Ramos (cell line): ENCODE measurements at regions not wholly inside any gene's neighbourhood (a gene's known extent, or its start where the extent isn't known, plus 50 kb on each side); places are given as distances from the start of the nearest gene placed in this dataset.

Experiments used
- in situ Hi-C: fragments of 300-500 bp; cut with MboI; formaldehyde crosslinking; loops from one replicate; pipeline ENCODE4 v1.14.3; 2022; ENCODE audit warnings: low sequenced_read_pairs; ENCODE audit not compliant: unreplicated experiment

DNA sequence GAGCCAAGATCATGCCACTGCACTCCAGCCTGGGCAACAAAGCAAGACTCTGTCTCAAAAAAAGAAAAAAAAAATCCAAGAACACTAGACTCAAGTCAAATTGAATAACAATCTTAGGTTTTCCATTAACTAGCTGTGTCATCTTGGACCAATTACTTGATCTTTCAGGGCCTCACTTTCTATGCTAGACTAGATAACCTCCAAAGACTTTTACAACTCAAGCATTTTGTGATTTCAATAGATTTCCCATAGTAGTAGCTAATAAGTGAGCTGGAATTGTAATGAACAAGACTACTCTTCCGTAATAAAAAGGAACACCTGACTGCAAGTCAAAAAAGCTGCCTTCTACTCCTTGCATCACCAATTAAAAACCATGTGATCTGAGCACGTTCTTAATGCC lies 127.0 kb upstream of the SSTR1 start:
- in situ Hi-C loops = no loop called here

DNA sequence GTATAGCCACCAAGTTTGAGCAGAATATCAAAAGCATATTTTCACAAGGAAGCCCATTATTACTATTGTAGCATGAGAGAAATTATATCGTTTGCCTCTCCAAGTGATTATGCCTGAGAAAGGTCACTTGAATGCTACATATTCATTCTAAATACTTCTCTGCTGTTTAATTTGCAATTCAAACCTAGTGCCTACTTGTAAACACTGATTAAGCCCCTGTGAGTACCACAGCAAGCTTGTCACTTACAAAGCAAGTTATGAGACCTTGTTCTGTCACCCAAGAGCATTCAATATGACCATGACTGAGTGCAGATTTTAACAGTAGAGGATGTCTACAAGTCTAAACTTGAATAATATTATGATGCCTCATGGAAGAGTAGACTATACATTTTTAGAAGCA lies 124.7 kb upstream of the SSTR1 start:
- in situ Hi-C loops = no loop called here

DNA sequence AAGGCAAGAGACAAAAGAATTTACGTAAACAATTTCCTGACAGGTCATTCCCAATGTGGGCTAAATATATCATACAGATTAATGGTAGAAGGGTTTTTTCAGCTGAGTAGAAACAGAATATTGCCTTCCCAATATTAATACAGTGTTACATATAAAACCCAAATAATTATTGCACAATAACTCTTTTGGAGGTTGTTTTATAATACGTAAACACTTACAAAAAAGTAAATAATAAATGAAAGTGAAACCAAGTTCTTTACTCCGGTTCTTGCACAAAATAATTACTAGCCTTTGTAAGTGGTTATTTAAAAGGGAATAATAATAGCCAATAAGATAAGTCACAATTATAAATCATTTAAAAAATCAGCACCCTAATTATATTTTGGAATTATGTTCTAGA lies 118.6 kb upstream of the SSTR1 start:
- in situ Hi-C loops = no loop called here

DNA sequence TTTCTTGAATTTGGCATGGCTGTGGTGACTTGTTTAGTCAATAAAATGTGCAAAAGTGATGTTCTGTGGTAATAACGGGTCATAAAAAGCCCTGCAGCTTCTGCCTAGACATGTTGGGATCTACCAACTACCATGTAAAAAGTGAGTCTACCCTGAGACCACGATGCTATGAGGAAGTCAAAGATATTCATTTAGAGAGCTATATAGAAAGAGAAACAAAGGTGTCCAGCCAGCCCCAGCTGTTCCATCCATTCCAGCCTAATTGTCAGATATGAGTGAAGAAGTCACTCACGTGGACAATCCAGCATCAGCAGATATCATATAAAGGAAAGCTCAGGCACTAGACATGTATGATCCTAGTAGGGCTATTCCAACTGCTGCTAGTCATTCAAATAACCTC lies 117.2 kb upstream of the SSTR1 start:
- in situ Hi-C loops = no loop called here

DNA sequence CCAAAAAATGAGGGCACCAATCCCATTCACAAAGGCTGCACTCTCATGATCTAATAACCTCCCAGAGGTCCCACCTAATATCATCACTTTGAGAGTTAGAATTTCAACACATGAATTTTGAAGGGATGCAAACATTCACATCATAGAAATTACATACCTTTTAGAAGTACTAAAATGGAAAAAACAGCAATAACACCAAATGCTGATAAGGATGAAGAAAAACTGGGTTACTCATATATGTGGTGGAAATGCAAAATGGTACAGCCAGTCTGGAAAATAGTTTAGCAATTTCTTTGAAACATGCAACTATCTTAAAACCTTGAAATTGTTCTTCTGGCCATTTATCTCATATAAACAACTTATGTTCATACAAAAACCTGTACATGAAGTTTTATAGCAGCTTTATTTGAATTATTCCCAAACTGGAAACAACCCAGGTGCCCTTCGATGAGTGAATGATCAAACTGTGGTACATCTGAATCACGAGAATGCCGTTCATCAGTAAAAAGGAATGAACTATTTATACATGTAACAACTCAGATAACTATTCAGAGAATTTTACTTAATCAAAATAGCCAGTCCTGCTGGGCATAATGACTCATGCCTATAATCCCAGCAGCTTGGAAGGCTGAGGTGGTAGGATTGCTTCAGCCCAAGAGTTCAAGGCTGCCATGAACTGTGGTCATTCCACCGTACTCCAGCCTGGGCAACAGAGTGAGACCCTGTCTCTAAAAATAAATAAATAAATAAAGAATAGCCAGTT lies 109.4 kb upstream of the SSTR1 start:
- in situ Hi-C loops = no loop called here

DNA sequence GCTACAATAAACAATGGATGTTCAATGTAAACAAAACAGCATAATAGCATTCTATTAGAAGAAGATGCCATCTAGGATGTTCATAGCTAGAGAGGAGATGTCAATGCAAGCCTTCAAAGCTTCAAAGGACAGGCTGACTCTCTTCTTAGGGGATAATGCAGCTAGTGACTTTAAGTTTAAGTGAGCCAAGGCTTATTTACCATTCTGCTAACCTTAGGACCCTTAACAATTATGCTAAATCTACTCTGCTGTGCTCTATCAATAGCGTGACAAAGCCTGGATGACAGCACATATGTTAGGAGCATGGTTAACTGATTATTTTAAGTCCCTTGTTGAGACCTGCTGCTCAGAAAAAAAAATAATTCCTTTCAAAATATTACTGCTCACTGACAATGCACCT lies 106.0 kb upstream of the SSTR1 start:
- in situ Hi-C loops = no loop called here

DNA sequence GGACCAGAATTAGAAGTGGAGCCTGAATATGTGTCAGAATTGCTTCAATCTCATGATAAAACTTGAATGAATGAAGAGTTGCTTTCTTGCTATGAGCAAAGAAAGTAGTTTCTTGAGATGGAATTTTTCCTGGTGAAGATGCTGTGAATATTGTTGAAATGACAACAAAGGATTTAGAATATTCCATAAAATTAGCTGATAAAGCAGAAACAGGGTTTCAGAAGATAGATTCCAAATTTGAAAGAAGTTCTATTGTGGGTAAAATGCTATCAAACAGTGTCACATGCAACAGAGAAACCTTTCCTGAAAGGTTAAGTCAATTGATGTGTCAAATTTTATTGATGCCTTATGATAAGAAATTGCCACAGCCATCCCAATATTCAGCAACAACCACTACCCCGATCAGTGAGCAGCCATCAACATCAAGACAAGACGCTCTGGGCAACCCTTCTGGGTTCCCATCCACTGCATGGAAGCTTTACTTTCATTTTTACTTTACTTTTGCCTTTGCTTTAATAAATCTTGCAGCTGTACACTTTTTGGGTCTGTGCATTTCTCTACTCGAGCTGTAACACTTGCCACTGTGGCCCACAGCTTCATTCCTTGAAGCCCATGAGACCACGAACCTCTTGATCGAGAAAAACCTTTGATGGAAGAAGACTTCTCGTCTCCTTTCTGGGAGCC lies 104.0 kb upstream of the SSTR1 start:
- in situ Hi-C loops = no loop called here

DNA sequence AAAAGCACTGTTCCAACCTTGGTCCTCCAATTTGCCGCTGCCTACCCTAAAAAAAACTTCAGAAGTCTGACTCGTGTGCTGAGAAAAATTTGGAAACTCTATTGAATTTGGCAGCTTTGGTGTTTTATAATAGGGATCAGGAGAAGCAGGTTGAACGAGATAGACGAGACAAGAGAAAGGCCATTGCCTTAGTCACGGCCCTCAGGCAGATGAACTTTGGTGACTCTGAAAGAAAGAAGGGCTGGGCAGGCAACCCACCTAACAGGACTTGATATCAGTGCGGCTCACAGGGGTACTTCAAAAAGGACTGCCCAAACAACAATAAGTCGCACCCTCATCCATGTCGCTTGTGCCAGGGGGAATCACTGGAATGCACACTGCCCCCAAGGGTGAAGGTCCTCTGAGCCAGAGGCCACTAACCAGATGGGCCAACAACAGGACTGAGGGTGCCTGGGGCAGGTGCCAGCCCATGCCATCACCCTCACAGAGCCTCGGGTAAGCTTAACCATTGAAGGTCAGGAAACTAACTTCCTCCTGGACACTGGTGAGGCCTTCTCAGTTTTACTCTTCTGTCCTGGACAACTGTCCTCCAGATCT lies 102.5 kb upstream of the SSTR1 start:
- in situ Hi-C loops = no loop called here

DNA sequence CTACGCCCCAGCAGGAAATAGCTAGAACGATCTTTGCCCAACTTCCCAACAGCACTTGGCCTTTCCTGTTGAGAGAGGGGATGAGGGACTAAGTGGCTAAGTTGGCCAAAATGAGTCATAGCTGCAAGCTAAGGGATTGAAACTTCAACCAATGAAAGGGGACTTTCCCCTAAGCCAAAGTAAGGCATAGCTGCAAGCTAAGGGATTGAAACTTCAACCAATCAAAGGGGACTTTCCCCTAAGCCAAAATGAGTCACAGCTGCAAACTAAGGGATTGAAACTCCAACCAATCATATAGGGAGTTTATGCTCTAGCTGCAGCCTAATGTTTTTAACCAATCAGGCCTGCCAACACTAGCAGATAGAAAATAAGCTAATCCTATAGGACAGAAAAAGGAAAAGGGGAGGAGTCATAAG lies 100.5 kb upstream of the SSTR1 start:
- in situ Hi-C loops = no loop called here

DNA sequence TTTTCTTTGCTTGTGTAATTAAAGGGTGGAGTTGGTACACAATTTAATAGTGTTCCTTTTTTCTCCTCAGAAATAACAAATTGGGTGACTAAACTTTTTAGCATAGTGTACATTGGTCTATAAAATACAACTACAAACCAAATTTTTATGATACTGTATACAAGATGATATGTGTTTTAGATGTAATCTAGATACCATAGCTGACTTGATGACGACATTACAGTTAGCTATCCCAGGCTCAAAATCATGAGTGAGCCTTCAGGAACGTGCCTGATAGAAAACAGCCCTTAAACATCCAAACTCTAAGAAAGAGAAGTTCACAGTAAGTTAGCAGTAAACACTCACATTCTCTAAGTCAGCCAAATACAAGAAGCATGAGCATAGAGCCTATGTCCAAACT lies 99.0 kb upstream of the SSTR1 start:
- in situ Hi-C loops = no loop called here

DNA sequence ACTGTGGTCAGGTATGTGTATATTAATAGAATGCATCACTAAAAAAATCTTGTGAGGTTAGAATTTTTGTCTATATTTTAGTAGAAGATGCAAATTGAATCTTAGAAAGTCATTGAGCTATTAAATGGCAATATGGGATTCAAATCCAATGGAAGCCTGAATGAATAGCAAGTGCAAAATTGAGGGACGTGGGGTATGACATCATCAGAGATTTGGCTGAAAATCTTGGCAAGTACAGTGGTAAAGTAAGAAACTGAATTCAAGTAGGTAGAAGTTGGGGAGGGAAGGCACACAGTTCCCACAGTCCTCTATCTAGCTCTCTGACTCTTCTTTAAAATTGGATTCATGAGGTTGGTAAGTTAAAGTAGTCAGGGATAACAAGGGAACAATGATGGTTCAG lies 97.4 kb upstream of the SSTR1 start:
- in situ Hi-C loops = no loop called here

DNA sequence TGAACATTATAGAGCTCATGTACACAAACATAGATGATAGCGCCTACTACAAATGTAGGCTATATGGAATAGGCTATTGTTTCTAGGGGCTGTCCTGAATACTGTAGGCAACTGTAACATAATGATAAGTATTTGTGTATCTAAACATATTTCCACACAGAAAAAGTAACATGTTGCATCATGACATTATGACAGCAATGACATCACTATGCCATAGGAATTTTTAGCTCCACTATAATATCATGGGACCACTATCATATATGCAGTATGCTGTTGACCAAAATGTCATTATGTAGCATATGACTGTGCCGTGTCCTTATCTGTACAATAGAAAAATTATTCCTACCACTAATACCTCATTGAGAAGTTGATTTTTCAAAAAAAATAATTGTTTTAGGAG lies 96.7 kb upstream of the SSTR1 start:
- in situ Hi-C loops = no loop called here

DNA sequence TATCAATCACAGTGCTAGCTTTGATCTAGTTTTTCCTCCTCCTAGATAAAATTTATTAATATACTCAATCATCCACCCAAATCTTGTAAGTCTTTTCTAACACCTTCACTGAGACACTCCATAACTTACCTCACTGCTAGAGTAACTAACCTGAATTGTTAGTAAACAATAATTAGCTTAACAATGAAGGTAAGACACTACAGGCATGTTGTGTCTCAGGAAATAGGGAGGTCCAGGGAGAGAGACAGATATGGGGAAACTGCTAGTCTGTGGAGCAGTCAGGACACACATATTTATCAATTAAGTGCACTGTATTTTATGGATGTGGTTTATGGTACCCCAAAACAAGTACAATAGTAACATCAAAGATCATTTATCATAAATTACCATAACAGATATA lies 94.2 kb upstream of the SSTR1 start:
- in situ Hi-C loops = no loop called here

DNA sequence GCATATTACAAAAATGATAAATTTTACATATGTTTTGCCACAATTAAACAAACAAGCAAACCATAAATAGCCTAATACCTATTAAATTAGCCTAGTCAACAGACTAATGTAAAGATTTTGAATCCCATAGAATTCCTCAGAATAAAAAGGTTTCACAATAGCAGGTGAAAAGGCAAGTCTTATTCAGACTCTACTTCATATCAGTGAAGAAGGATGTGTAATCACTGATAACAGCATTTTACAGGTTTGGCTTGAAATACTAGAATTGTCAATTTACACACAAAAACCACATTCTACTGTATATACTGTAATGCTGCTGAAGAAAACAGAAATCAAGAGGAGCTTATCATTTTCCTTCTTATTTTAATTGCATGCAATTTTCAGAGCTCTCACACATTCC lies 90.8 kb upstream of the SSTR1 start:
- in situ Hi-C loops = no loop called here

DNA sequence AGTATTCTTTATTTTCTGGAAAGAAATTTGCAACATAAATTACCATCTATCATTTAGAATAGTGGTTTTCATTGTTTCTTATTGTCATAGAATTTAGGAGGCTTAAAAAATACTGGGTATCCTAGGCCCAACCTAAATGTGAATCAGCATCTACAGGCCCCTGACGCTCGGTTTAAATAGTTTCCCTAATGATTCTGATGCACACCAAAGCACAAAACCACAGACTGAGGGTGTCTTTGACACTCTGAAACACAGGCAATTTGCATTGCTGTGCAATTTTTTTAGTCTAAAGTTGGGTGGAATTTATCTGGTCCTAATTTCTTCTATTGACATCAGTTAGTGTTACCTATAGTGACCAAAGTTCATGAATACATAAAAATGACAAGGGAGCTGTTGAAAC lies 87.6 kb upstream of the SSTR1 start:
- in situ Hi-C loops = no loop called here

DNA sequence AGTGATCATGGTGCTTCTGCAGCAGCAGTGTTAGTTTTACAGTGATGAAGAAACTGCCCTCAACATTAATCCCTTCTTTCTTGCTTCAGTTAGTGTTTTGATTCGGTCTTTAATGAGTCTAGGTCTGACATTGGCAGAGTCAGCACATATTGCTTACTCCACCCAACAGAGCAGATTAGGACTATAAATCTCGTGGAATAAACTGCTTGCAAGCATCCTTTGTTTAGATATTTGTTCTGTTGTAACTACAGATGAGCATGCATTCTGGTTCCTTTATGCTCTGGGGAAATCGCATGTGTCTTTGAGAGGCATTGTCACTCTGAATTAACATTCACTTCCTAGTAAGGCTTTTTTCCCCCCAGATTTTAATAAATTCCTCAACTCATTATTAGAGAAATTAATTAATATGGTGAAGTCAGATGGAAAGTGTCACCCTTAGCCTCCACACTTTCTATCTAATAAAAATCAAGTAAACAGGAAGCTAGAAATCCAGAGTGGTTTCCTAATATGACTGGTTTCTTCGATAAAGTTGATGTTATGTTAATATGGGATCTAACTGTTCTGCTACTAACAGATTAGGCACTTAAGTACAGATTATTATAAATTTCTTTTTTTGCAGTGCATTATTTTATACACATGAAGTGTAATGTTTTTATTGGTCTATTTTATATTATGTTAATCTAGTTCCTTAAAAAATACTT lies 86.2 kb upstream of the SSTR1 start:
- in situ Hi-C loops = no loop called here

DNA sequence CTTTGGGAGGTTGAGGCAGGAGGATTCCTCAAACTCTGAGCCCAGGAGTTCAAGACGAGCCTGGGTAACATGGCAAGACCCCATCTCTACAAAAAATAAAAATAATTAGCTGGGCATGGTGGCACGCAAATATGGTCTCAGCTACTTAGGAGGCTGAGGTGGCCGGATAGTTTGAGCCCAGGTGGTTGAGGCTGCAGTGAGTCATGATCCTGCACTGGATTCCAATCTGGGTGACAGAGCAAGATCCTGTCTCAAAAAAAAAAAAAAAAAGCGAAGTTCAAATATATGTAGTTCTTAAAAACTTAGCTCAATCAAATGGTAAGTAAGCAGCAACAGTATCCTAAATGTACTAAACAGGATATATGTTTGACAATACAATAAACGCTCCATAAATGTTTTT lies 85.5 kb upstream of the SSTR1 start:
- in situ Hi-C loops = no loop called here

DNA sequence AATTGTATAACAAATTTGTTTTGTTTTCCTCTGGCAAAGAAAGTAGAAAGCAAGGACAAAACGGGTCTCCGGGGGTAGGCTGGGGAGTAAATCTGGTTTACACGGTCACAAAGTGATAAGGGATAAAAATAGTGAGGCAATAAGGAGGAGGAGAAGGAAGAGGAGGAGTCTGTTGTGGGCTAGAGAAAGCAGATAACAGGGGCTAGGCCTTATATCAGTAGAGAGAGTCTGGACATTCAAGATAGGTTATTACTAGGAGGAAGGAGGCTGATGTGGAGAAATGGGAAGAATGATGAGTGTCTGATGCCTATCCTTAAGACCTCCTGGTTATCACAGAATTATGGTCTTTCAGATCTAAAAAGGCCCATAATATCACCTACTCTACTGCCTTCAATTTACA lies 83.2 kb upstream of the SSTR1 start:
- in situ Hi-C loops = no loop called here

DNA sequence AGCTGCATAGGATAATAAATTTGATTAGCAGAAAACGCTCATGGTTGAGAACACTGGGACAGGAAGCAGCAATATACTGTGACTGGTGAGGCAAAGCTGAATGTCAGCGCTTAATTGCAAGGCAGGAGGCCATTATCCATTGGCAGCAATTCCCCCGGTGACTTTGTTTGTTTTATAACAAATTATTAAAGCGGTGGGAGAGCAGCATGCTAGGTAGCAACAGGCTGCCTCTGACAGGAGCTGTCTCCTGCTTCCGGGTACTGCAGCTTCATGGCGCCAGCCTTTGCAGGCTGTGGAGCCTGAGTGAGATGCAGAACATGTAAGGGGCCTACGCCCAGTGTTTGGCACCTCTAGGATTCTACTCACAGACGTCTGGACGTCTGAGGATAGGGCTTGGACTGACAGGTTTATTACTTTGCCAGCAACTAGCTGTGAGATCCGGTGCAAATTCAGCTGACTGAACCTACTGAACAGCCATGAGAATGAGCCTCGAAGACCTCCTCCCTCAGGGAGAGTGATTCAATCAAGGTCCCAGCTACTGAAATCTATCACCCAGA lies 82.1 kb upstream of the SSTR1 start:
- in situ Hi-C loops = no loop called here

DNA sequence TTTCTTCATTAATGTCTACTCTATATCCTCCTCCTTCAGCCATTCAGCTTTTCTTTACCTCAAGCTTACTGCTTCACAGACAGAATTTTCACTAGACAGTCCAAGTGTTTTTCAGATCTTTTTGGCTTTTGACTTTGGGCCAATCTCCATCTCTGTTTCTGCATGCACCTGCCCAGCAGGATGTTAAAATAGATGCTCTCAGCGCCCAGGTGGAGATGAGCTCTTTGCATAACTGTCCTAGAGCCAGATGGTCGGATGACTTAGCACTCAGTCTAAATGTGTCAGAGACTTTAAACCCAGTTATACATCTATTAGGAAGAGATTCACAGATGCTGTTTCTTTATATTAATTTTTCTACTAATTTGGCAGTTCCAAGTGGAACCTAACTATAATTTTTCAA lies 80.3 kb upstream of the SSTR1 start:
- in situ Hi-C loops = no loop called here

DNA sequence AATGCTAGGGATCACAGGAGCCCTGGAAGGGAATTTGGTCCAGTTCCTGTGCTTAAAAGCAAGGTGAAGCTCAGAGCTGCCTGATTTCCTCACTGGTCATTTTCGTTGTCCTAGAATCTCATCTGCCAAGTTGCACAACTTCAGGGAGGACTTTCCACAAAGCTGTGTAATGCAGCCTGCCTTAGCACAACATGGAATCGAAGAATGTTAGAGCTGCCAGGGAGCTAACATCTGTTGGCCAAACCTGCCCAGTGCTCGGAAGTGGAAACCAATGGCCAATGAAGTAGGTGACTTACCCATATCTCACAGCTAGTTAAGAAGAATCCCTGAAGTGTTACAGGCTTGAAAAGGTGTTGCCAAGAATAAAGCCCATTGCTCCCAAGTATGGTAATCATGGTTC lies 79.9 kb upstream of the SSTR1 start:
- in situ Hi-C loops = no loop called here
